Keratinocyte (primary cell): ENCODE measurements at regions not wholly inside any gene's neighbourhood (a gene's known extent, or its start where the extent isn't known, plus 50 kb on each side); places are given as distances from the start of the nearest gene placed in this dataset.

Experiments used
- DNase-seq: peaks from one replicate; pipeline ENCODE4 v3.0.0-alpha.2; 2011; ENCODE audit warnings: low read depth, missing footprints, low spot score
- FAIRE-seq: peaks from 2 replicates; lab custom pipeline; 2011; peaks lifted over from hg19 to GRCh38; lab: Jason Lieb, UNC
- H2AFZ ChIP-seq: 2 replicates; pipeline ENCODE4 v1.6.0; 2012; ENCODE audit warnings: low read length, control low read depth, inconsistent platforms; ENCODE audit not compliant: control insufficient read depth
- H3K27ac ChIP-seq: 2 replicates; pipeline ENCODE4 v1.5.1; 2011; ENCODE audit warnings: low read length; ENCODE audit not compliant: control insufficient read depth, insufficient read depth
- H3K27me3 ChIP-seq: 3 replicates; pipeline ENCODE4 v1.6.0; 2011; ENCODE audit warnings: low read length; ENCODE audit not compliant: control insufficient read depth, insufficient read depth; ENCODE audit errors: extremely low read depth
- H3K36me3 ChIP-seq, 2 experiments: 2 replicates in 1 of 2; 3 replicates in 1 of 2; pipeline ENCODE4 v1.5.1; 2011; ENCODE audit warnings: low read length in 2 of 2, mild to moderate bottlenecking in 1 of 2; ENCODE audit not compliant: control insufficient read depth in 2 of 2, insufficient read depth in 2 of 2; ENCODE audit errors: extremely low read depth in 1 of 2
- H3K4me1 ChIP-seq: 3 replicates; pipeline ENCODE4 v1.5.1; 2011; ENCODE audit warnings: low read length; ENCODE audit not compliant: control insufficient read depth, insufficient read depth; ENCODE audit errors: extremely low read depth
- H3K4me2 ChIP-seq: 3 replicates; pipeline ENCODE4 v1.6.0; 2011; ENCODE audit warnings: low read depth, low read length; ENCODE audit not compliant: control insufficient read depth, insufficient read depth; ENCODE audit errors: extremely low read depth
- H3K4me3 ChIP-seq, 3 experiments: fragments of 200-600 bp in 1 of 3; sonication (generic) in 1 of 3; 2 replicates in 2 of 3; 3 replicates in 1 of 3; pipeline ENCODE4 v1.5.1; 2011 to 2016; ENCODE audit warnings: low read length in 3 of 3, mild to moderate bottlenecking in 3 of 3, control low read depth in 2 of 3, inconsistent platforms in 1 of 3, low read depth in 1 of 3, mixed read lengths in 1 of 3, mixed run types in 1 of 3, moderate library complexity in 1 of 3; ENCODE audit not compliant: control insufficient read depth in 2 of 3, insufficient read depth in 2 of 3; ENCODE audit errors: extremely low read depth in 1 of 3
- H3K79me2 ChIP-seq: 2 replicates; pipeline ENCODE4 v1.6.0; 2012; ENCODE audit warnings: low read length; ENCODE audit not compliant: control insufficient read depth, insufficient read depth
- H3K9ac ChIP-seq: 3 replicates; pipeline ENCODE4 v1.6.0; 2011; ENCODE audit warnings: low read length; ENCODE audit not compliant: control insufficient read depth, insufficient read depth; ENCODE audit errors: extremely low read depth
- H3K9me1 ChIP-seq: 3 replicates; pipeline ENCODE4 v1.6.0; 2011; ENCODE audit warnings: low read length; ENCODE audit not compliant: control insufficient read depth, insufficient read depth; ENCODE audit errors: extremely low read depth
- H3K9me3 ChIP-seq: 2 replicates; pipeline ENCODE4 v1.5.1; 2012; ENCODE audit warnings: low read depth, low read length; ENCODE audit not compliant: control insufficient read depth
- H4K20me1 ChIP-seq: 3 replicates; pipeline ENCODE4 v1.6.0; 2011; ENCODE audit warnings: low read length; ENCODE audit not compliant: control insufficient read depth, insufficient read depth; ENCODE audit errors: extremely low read depth
- EZH2 ChIP-seq: IDR thresholded peaks from one replicate; pipeline ENCODE4 v1.6.1; 2012; ENCODE audit warnings: inconsistent platforms, mild to moderate bottlenecking, low read length, moderate library complexity
- dilution Hi-C: fragments of 300-500 bp; cut with MboI; formaldehyde crosslinking; loops from one replicate; pipeline ENCODE4 v1.7.0; 2020; ENCODE audit warnings: low sequenced_read_pairs; ENCODE audit not compliant: extremely low pct_ligation_motif_present
- TF ChIP-seq, protein P1 (sequence below), 3 experiments: IDR thresholded peaks in 1 of 3; conservative IDR thresholded peaks in 1 of 3; optimal IDR thresholded peaks in 1 of 3; 2 replicates in 2 of 3; 3 replicates in 1 of 3; pipeline versions ENCODE3 to v1.5.1; 2011; ENCODE audit warnings: low read length in 3 of 3, mild to moderate bottlenecking in 3 of 3, moderate library complexity in 2 of 3, control low read depth in 1 of 3, inconsistent platforms in 1 of 3; ENCODE audit not compliant: insufficient read depth in 2 of 3; ENCODE audit errors: extremely low read depth in 1 of 3

DNA sequence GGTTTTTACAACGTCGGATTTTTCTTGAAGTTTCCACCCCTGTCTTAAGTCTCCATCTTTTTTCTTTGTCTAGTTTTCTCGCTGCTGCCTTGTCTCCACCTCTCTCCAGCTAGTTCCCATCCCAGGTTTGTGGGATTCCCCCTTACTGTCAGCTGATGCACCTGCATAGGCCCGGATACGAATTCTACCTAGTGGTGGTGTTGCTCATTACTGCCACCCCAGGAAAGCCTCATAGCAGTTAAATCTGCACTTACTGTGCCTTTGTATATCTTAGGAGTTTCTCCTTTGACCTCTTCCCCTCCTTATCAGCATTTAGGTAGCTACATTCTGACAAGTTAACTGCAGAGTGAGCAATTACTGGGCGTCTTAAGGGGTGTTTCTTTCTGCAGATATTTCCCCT, 1693.1 kb upstream of the TENM3 start:
- no peak for DNase-seq
- Histone ChIP-seq H3K27me3 (no peaks in the 10 kb centered on the region), H3K4me1 (no peaks in the 10 kb centered on the region), H2AFZ (no peak overlapping the region), H3K36me3 (no peaks in the 10 kb centered on the region), H3K4me2 (no peak overlapping the region), H3K4me3 (no peak overlapping the region), H3K9me3 (no peaks in the 10 kb centered on the region), H3K9ac (no peak overlapping the region), H3K27ac (no peak overlapping the region), H3K79me2 (no peaks in the 10 kb centered on the region), H3K9me1 (no peaks in the 10 kb centered on the region), H4K20me1 (no peaks in the 10 kb centered on the region)
- dilution Hi-C loops = no loop called here
- FAIRE-seq = no peak
- TF ChIP-seq EZH2 = no peak
- TF ChIP-seq, protein P1, sequence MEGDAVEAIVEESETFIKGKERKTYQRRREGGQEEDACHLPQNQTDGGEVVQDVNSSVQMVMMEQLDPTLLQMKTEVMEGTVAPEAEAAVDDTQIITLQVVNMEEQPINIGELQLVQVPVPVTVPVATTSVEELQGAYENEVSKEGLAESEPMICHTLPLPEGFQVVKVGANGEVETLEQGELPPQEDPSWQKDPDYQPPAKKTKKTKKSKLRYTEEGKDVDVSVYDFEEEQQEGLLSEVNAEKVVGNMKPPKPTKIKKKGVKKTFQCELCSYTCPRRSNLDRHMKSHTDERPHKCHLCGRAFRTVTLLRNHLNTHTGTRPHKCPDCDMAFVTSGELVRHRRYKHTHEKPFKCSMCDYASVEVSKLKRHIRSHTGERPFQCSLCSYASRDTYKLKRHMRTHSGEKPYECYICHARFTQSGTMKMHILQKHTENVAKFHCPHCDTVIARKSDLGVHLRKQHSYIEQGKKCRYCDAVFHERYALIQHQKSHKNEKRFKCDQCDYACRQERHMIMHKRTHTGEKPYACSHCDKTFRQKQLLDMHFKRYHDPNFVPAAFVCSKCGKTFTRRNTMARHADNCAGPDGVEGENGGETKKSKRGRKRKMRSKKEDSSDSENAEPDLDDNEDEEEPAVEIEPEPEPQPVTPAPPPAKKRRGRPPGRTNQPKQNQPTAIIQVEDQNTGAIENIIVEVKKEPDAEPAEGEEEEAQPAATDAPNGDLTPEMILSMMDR (optimal IDR thresholded peaks at IDR 0.05 in 1 of 3, IDR thresholded peaks at IDR 0.05 in 1 of 3, conservative IDR thresholded peaks at IDR 0.05 in 1 of 3; ENCODE audit: extremely low read depth in 1 of 3, insufficient read depth in 2 of 3, low read length in 3 of 3) = no peak

DNA sequence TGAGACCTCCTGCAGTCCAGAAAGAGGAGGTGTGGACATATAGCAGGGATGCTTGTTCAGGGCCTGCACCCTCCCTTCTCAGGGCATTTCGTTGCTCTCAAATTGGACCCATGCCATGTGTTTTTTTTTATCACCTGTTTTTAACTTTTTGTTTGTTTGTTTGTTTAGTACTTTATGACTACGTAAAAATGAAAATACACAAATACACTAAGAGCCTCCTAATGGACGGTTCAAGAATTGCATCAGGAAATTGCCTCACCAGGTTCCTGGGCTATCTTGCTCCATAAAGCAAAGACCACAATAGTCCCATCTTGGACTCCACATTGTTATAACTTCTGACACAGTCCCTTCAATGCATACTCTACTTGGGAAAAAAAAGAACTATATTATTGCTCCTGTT, 1685.9 kb upstream of the TENM3 start:
- FAIRE-seq (no peak), DNase-seq (no peak)
- H3K27me3 ChIP-seq = no peaks in the 10 kb centered on the region
- dilution Hi-C loops = no loop called here
- H3K9ac ChIP-seq = no peak overlapping the region
- no peak overlapping the region for H3K4me3 ChIP-seq
- H3K4me2 ChIP-seq = no peak overlapping the region
- H3K36me3 ChIP-seq = no peaks in the 10 kb centered on the region
- H3K79me2 ChIP-seq = no peaks in the 10 kb centered on the region
- H3K27ac ChIP-seq = no peak overlapping the region
- no peaks in the 10 kb centered on the region for H3K9me1 ChIP-seq
- no peaks in the 10 kb centered on the region for H4K20me1 ChIP-seq
- H3K9me3 ChIP-seq = no peaks in the 10 kb centered on the region
- no peaks in the 10 kb centered on the region for H3K4me1 ChIP-seq
- TF ChIP-seq, protein P1 (optimal IDR thresholded peaks at IDR 0.05 in 1 of 3, IDR thresholded peaks at IDR 0.05 in 1 of 3, conservative IDR thresholded peaks at IDR 0.05 in 1 of 3; ENCODE audit: extremely low read depth in 1 of 3, insufficient read depth in 2 of 3, low read length in 3 of 3) = no peak
- no peak for TF ChIP-seq EZH2
- no peak overlapping the region for H2AFZ ChIP-seq
